H1 (cell line): ENCODE measurements at regions not wholly inside any gene's neighbourhood (a gene's known extent, or its start where the extent isn't known, plus 50 kb on each side); places are given as distances from the start of the nearest gene placed in this dataset.

Experiments
- CTCF ChIA-PET: fragments of 300-600 bp; sonication (Branson Sonifier 250); formaldehyde crosslinking; loops from one replicate; lab custom pipeline; 2021; ENCODE audit not compliant: partially characterized antibody; lab: Charles Lee
- POLR2A ChIA-PET: fragments of 300-600 bp; sonication (Branson Sonifier 250); formaldehyde crosslinking; loops from one replicate; lab custom pipeline; 2021; ENCODE audit warnings: inconsistent platforms; ENCODE audit not compliant: partially characterized antibody; lab: Charles Lee
- DNase-seq, 2 experiments: peaks; one replicate each; pipeline versions ENCODE4 v3.0.0 to v3.0.0-alpha.2; 2010 to 2022; ENCODE audit warnings: low spot score in 2 of 2, low read depth in 1 of 2, mixed read lengths in 1 of 2
- FAIRE-seq: peaks from 2 replicates; lab custom pipeline; 2011; peaks lifted over from hg19 to GRCh38; lab: Jason Lieb, UNC
- H2AFZ ChIP-seq: 2 replicates; pipeline ENCODE4 v1.8.1; 2012; ENCODE audit warnings: low read length, inconsistent platforms
- H2AK5ac ChIP-seq: 2 replicates; pipeline ENCODE4 v1.6.1; 2013; ENCODE audit warnings: low read depth, low read length
- H2BK120ac ChIP-seq: replicated peaks from 2 replicates; pipeline ENCODE3; 2013; ENCODE audit warnings: low read depth, low read length, inconsistent platforms
- H2BK12ac ChIP-seq: 2 replicates; pipeline ENCODE4 v1.6.1; 2013; ENCODE audit warnings: low read depth, low read length
- H2BK15ac ChIP-seq: 2 replicates; pipeline ENCODE4 v1.6.1; 2013; ENCODE audit warnings: low read length
- H2BK20ac ChIP-seq: 2 replicates; pipeline ENCODE4 v1.6.1; 2013; ENCODE audit warnings: low read length
- H2BK5ac ChIP-seq: 2 replicates; pipeline ENCODE4 v1.6.1; 2013; ENCODE audit warnings: low read depth, low read length
- H3K14ac ChIP-seq: 2 replicates; pipeline ENCODE4 v1.6.1; 2013; ENCODE audit warnings: inconsistent platforms; ENCODE audit not compliant: insufficient read length
- H3K18ac ChIP-seq: 2 replicates; pipeline ENCODE4 v1.6.1; 2013; ENCODE audit warnings: low read length; ENCODE audit errors: extremely low read depth
- H3K23ac ChIP-seq: 2 replicates; pipeline ENCODE4 v1.6.1; 2013; ENCODE audit warnings: inconsistent platforms; ENCODE audit not compliant: insufficient read length
- H3K23me2 ChIP-seq: 2 replicates; pipeline ENCODE4 v1.6.1; 2013; ENCODE audit warnings: low read depth, low read length
- H3K27ac ChIP-seq: 2 replicates; pipeline ENCODE4 v1.6.1; 2011; ENCODE audit warnings: low read depth, low read length, inconsistent platforms
- H3K27me3 ChIP-seq, 4 experiments: replicated peaks in 1 of 4; 1 replicate in 1 of 4; 2 replicates in 3 of 4; pipeline versions ENCODE4 v1.6.1 to v1.8.1; 2011 to 2013; ENCODE audit warnings: low read length in 3 of 4, mild to moderate bottlenecking in 3 of 4, inconsistent platforms in 2 of 4, mixed read lengths in 2 of 4, moderate library complexity in 1 of 4; ENCODE audit not compliant: control insufficient read depth in 3 of 4, insufficient read depth in 3 of 4; ENCODE audit errors: extremely low read depth in 1 of 4
- H3K36me3 ChIP-seq, 4 experiments: 2 replicates each; pipeline versions ENCODE4 v1.6.1 to v1.8.1; 2011 to 2013; ENCODE audit warnings: mild to moderate bottlenecking in 4 of 4, low read length in 3 of 4, moderate library complexity in 2 of 4, control low read depth in 1 of 4, inconsistent platforms in 1 of 4; ENCODE audit not compliant: insufficient read depth in 4 of 4, control insufficient read depth in 2 of 4
- H3K4ac ChIP-seq: replicated peaks from 2 replicates; pipeline ENCODE3; 2013; ENCODE audit warnings: low read length, low read depth, mixed read lengths, inconsistent platforms; ENCODE audit not compliant: insufficient read length
- H3K4me1 ChIP-seq, 4 experiments: replicated peaks in 1 of 4; 1 replicate in 1 of 4; 2 replicates in 3 of 4; pipeline versions ENCODE4 v1.6.1 to v1.8.1; 2011 to 2013; ENCODE audit warnings: low read length in 3 of 4, inconsistent platforms in 2 of 4, mixed read lengths in 1 of 4; ENCODE audit not compliant: insufficient read depth in 4 of 4, control insufficient read depth in 3 of 4
- H3K4me2 ChIP-seq, 2 experiments: 2 replicates each; pipeline versions ENCODE4 v1.6.1 to v1.8.1; 2011 to 2013; ENCODE audit warnings: low read depth in 2 of 2, low read length in 2 of 2, control low read depth in 1 of 2, inconsistent platforms in 1 of 2, mild to moderate bottlenecking in 1 of 2; ENCODE audit not compliant: insufficient read depth in 1 of 2
- H3K4me3 ChIP-seq, 4 experiments: fragments of 200-600, 300-600 bp in 1 of 4; sonication (generic), shearing (Covaris generic), sonication (Bioruptor Twin) in 1 of 4; 2 replicates each; pipeline versions ENCODE4 v1.5.1 to v1.8.1; 2011 to 2016; ENCODE audit warnings: low read length in 4 of 4, low read depth in 3 of 4, control low read depth in 2 of 4, inconsistent platforms in 2 of 4, mild to moderate bottlenecking in 2 of 4, mixed read lengths in 1 of 4, moderate library complexity in 1 of 4; ENCODE audit not compliant: insufficient read depth in 2 of 4; ENCODE audit errors: extremely low read depth in 1 of 4
- H3K56ac ChIP-seq: replicated peaks from 2 replicates; pipeline ENCODE3; 2013; ENCODE audit warnings: low read depth, mild to moderate bottlenecking, mixed read lengths, low read length, inconsistent platforms; ENCODE audit not compliant: insufficient read length
- H3K79me1 ChIP-seq: 2 replicates; pipeline ENCODE4 v1.6.1; 2013; ENCODE audit warnings: low read depth, low read length, control low read depth
- H3K79me2 ChIP-seq, 2 experiments: 2 replicates each; pipeline versions ENCODE4 v1.6.1 to v1.8.1; 2012 to 2013; ENCODE audit warnings: low read length in 2 of 2, mild to moderate bottlenecking in 2 of 2, inconsistent platforms in 1 of 2; ENCODE audit not compliant: insufficient read depth in 2 of 2, control insufficient read depth in 1 of 2
- H3K9ac ChIP-seq, 4 experiments: replicated peaks in 1 of 4; 1 replicate in 1 of 4; 2 replicates in 3 of 4; pipeline versions ENCODE4 v1.6.1 to v1.8.1; 2011 to 2013; ENCODE audit warnings: low read depth in 3 of 4, low read length in 3 of 4, control low read depth in 2 of 4, mild to moderate bottlenecking in 2 of 4, moderate library complexity in 2 of 4, inconsistent platforms in 1 of 4; ENCODE audit errors: extremely low read depth in 1 of 4
- H3K9me3 ChIP-seq, 2 experiments: 2 replicates each; pipeline versions ENCODE4 v1.6.1 to v1.8.1; 2012 to 2013; ENCODE audit warnings: mild to moderate bottlenecking in 2 of 2, moderate library complexity in 2 of 2, control low read depth in 1 of 2, inconsistent platforms in 1 of 2, low read depth in 1 of 2, low read length in 1 of 2, mixed read lengths in 1 of 2; ENCODE audit not compliant: insufficient read depth in 2 of 2
- H4K20me1 ChIP-seq, 2 experiments: replicated peaks in 1 of 2; 2 replicates each; pipeline versions ENCODE3 to v1.8.1; 2011 to 2013; ENCODE audit warnings: inconsistent platforms in 2 of 2, low read length in 2 of 2, mild to moderate bottlenecking in 1 of 2; ENCODE audit not compliant: insufficient read depth in 2 of 2, control insufficient read depth in 1 of 2
- H4K5ac ChIP-seq: 2 replicates; pipeline ENCODE4 v1.6.1; 2013; ENCODE audit warnings: low read length, low read depth, mixed read lengths, inconsistent platforms; ENCODE audit not compliant: insufficient read length
- H4K8ac ChIP-seq: 2 replicates; pipeline ENCODE4 v1.8.0; 2013; ENCODE audit warnings: mild to moderate bottlenecking, moderate library complexity, low read length, inconsistent platforms; ENCODE audit not compliant: insufficient read depth; ENCODE audit errors: extremely low read depth
- H4K91ac ChIP-seq: replicated peaks from 2 replicates; pipeline ENCODE3; 2013; ENCODE audit warnings: low read length, mixed read lengths, inconsistent platforms; ENCODE audit not compliant: insufficient read length
- CBX5 ChIP-seq: fragments of 300-800, 300-1000 bp; sonication (generic); IDR thresholded peaks from 2 replicates; pipeline ENCODE4 v1.7.1; 2016; ENCODE audit warnings: antibody characterized with exemption, low read length, low read depth
- CREB1 ChIP-seq: IDR thresholded peaks from 2 replicates; pipeline ENCODE4 v1.6.1; 2012; ENCODE audit warnings: inconsistent platforms
- SAP30 ChIP-seq: fragments of 300-600 bp; sonication (generic); IDR thresholded peaks from 2 replicates; pipeline ENCODE4 v1.7.1; 2012; ENCODE audit warnings: low read length, moderate library complexity, mild to moderate bottlenecking, inconsistent platforms; ENCODE audit not compliant: insufficient read depth, insufficient replicate concordance
- WGBS, 2 experiments: shearing (Covaris generic) in 1 of 2; methylation state at CpG; one replicate each; pipeline versions ENCODE4 v1.1.6 to v1.1.7; 2013 to 2015; ENCODE audit warnings: low lambda C conversion rate in 2 of 2, mixed read lengths in 2 of 2, inconsistent platforms in 1 of 2, low coverage in 1 of 2, missing lambda C conversion rate in 1 of 2; ENCODE audit not compliant: insufficient replicate concordance in 2 of 2, insufficient coverage in 1 of 2, insufficient read length in 1 of 2; ENCODE audit errors: extremely low coverage in 1 of 2, missing lambda C conversion rate in 1 of 2; 5-methylcytosine and 5-hydroxymethylcytosine counted together

- H2BK5ac ChIP-seq, result no peak overlapping the region
- H4K8ac ChIP-seq, result no peak overlapping the region
- no peak overlapping the region for H2BK12ac ChIP-seq
- H3K18ac ChIP-seq, result no peak overlapping the region
- FAIRE-seq (no peak), DNase-seq (no peak)
- H3K9me3 ChIP-seq, result peaks cover 0 to 5% of the 10 kb centered on the region in 2 experiments; a peak in 2 of 4 replicates
- no peak overlapping the region for H4K5ac ChIP-seq
- H2AFZ ChIP-seq, result no peak overlapping the region
- no peak overlapping the region for H3K4ac ChIP-seq
- no peak overlapping the region for H3K4me2 ChIP-seq
- H3K4me1 ChIP-seq, result no peaks in the 10 kb centered on the region
- no peak overlapping the region for H3K27ac ChIP-seq
- H2BK120ac ChIP-seq, result no peak overlapping the region
- no peak overlapping the region for H4K91ac ChIP-seq
- H3K79me1 ChIP-seq, result no peaks in the 10 kb centered on the region
- no peaks in the 10 kb centered on the region for H3K27me3 ChIP-seq
- H3K56ac ChIP-seq, result no peak overlapping the region
- H3K23me2 ChIP-seq, result no peaks in the 10 kb centered on the region
- TF ChIP-seq SAP30 (no peak), CREB1 (no peak), CBX5 (no peak)
- TF ChIP-seq, all 59 proteins: peak for 0
- no peak overlapping the region for H2BK20ac ChIP-seq
- CTCF ChIA-PET, result no interaction called here
- H2AK5ac ChIP-seq, result no peak overlapping the region
- POLR2A ChIA-PET, result no interaction called here
- H4K20me1 ChIP-seq, result no peaks in the 10 kb centered on the region
- no peak overlapping the region for H2BK15ac ChIP-seq
- no peak overlapping the region for H3K23ac ChIP-seq
- no peaks in the 10 kb centered on the region for H3K79me2 ChIP-seq
- no peak overlapping the region for H3K4me3 ChIP-seq
- no peaks in the 10 kb centered on the region for H3K36me3 ChIP-seq
- H3K14ac ChIP-seq, result no peak overlapping the region
- 86% methylated on average over 1 of the region's 1 CpG; no CpG with 5 or more reads in 1 of the 2 experiments for WGBS, 2 experiments
- H3K9ac ChIP-seq, result no peak overlapping the region
Measured at GRCh38 chr3:191549357-191549756, 88.4 kb downstream of the PYDC2 start.
